ENCODE measurements at regions not wholly inside any gene's neighbourhood (a gene's known extent, or its start where the extent isn't known, plus 50 kb on each side); places are given as distances from the start of the nearest gene placed in this dataset.

DNA sequence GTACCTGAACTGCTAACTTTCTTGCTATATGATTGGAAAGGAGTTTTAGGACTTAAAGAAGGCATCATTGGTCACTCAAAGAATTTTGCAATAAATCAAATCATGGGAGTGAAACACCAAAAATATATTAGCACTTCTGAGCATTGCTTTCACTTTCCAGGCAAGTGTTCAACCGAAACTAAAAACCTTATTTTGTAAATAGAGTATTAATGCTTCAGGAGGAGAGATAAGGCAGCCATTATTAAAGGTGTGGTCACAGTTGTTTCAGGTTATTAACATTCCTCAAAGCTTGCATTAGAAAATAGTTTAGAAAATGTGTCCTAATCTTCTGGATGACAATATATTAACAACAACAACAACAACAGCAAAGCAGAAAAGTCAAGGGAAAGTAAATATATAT lies 92.3 kb upstream of the TLL1 start:
- ATAC-seq (replicated peaks in 1 of 2) (no peak), DNase-seq (no peak)
- Mint-ChIP-seq H3K27ac (no peak overlapping the region), H3K4me3 (no peak overlapping the region), H3K27me3 (ENCODE audit: low read depth) (no peaks in the 10 kb centered on the region), H3K4me1 (ENCODE audit: low read depth) (no peaks in the 10 kb centered on the region), H3K36me3 (ENCODE audit: insufficient read depth in 2 of 2) (no peaks in the 10 kb centered on the region), H3K9me3 (no peaks in the 10 kb centered on the region)

DNA sequence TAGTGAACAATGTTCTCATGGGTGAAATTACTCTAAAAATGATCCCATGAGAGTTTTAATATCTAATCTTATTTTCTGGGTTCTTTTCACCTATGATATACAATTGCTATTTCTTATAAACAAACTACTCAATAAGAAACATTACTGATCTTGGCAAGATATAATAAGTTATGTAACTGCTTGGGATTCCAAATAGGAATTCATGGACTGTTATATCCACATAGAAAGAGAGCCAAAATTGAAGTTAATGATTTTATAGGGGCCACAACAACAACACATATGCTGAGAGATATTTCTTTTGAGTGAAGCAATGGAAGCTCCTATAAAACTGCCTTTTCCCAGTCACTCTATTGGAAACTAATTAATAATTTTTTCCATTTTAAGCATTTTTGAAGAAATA lies 90.4 kb upstream of the TLL1 start:
- DNase-seq (no peak), ATAC-seq (replicated peaks in 1 of 2) (no peak)
- H3K27ac Mint-ChIP-seq = no peak overlapping the region
- no peaks in the 10 kb centered on the region for H3K9me3 Mint-ChIP-seq
- H3K4me1 Mint-ChIP-seq (ENCODE audit: low read depth) = no peaks in the 10 kb centered on the region
- H3K36me3 Mint-ChIP-seq (ENCODE audit: insufficient read depth in 2 of 2) = no peaks in the 10 kb centered on the region
- H3K4me3 Mint-ChIP-seq = no peak overlapping the region
- H3K27me3 Mint-ChIP-seq (ENCODE audit: low read depth) = no peaks in the 10 kb centered on the region

DNA sequence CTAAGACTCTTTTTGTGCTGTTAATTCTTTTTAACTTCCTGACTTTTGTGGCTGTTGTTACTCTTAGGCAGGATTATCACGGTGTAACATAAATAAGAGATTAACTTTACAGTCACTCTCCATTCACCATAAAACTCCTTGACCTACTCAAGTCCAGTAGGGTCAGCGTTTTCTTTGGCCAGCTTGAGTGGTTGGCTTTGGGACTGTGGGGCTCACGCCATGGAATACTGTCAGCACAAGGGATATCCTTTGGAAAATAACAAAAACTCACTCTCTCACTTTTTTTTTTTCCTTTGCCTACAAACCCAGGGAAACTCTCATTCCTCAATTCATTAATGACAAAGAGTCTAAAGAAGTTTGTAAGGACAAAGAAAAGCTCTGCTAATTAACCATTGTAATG lies 89.4 kb upstream of the TLL1 start:
- ATAC-seq (replicated peaks in 1 of 2) = no peak
- H3K27ac Mint-ChIP-seq = no peak overlapping the region

DNA sequence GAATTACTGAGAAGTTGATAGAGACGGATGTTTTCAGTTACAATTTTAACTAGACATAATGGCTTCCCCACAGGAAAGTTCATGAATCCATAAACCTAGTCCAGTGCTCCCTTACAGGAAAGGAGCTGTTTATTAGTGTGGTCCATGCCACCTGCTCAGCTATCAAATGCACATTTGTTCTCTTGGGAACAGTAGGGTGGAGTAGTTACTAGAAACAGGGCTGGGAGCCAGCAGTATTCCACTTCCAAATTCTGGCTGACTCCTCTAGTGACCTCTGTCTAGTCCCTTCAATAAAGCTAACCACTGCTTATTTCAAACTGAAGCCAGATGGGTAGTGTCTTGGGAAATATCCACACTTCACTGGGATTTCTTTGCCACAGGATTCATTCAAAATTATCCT lies 88.4 kb upstream of the TLL1 start:
- no peak for ATAC-seq (replicated peaks in 1 of 2)
- peaks cover 0 to 1% of the 10 kb centered on the region in 2 donors for H3K9me3 Mint-ChIP-seq
- H3K4me3 Mint-ChIP-seq = no peak overlapping the region
- H3K27me3 Mint-ChIP-seq (ENCODE audit: low read depth) = no peaks in the 10 kb centered on the region
- no peaks in the 10 kb centered on the region for H3K4me1 Mint-ChIP-seq (ENCODE audit: low read depth)
- DNase-seq = no peak
- H3K36me3 Mint-ChIP-seq (ENCODE audit: insufficient read depth in 2 of 2) = no peaks in the 10 kb centered on the region
- no peak overlapping the region for H3K27ac Mint-ChIP-seq

More for the DNA sequence above, 89.4 kb upstream of the TLL1 start:
- no peak overlapping the region for H3K4me3 Mint-ChIP-seq
- no peaks in the 10 kb centered on the region for H3K4me1 Mint-ChIP-seq (ENCODE audit: low read depth)
- no peaks in the 10 kb centered on the region for H3K27me3 Mint-ChIP-seq (ENCODE audit: low read depth)
- H3K9me3 Mint-ChIP-seq = no peaks in the 10 kb centered on the region
- H3K36me3 Mint-ChIP-seq (ENCODE audit: insufficient read depth in 2 of 2) = no peaks in the 10 kb centered on the region
- no peak for DNase-seq

DNA sequence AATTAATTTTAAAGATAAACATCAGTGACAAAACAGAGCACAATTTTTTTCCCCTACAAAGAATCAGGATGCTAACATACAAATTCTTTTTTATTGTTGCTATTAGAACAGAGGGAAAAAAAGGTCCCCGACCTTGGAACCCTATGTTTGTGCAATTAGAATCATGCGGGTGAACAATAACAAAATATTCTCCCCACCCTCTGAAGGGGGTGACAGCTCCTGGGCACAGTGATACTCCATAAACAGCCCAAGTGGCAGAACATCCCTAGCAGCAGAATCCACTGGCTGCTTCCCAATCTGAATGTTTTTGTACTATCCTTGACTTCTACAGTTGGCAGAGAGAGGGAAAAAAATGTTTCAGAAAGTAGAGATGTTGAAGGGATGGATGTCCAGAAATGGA lies 87.7 kb upstream of the TLL1 start:
- no peaks in the 10 kb centered on the region for H3K36me3 Mint-ChIP-seq (ENCODE audit: insufficient read depth in 2 of 2)
- no peaks in the 10 kb centered on the region for H3K27me3 Mint-ChIP-seq (ENCODE audit: low read depth)

DNA sequence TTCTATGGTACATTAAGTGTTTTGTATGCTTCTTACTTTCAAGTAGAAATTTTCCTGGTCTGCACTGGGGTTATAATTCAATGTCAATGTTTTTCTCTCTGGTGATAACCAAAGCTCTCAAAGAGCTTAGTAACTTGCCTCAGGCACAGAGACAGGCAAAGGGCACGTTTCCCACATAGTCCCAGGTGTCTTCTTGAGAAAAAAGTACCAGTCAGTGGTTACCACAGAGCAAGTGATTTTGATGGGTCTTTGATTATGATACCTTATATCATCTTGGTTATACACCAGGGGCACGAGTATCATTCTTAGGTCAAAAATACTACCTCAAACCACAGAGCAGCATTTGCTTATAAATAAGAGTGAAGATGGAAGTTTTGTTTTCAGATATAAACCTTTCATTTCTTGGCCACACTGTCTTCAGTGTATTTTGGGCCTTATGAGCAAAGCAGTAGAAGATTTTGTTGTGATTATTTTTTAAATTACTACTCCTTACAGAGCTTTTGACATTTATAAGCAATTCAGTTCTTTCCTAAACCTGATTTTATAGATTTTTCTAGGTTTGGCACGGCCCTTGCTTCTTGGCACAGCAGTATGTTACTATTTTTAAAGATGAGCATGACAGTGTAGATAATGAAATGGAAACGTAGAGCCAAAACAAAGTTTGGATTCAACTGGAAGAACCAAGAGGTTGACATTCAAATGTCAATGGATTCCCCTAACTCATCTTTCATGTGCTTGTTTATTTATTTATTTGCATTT lies 85.3 kb upstream of the TLL1 start:
- no peak for DNase-seq
- Mint-ChIP-seq H3K4me3 (no peak overlapping the region), H3K36me3 (ENCODE audit: insufficient read depth in 2 of 2) (no peaks in the 10 kb centered on the region), H3K4me1 (ENCODE audit: low read depth) (no peaks in the 10 kb centered on the region), H3K27me3 (ENCODE audit: low read depth) (no peaks in the 10 kb centered on the region), H3K9me3 (peaks cover 0 to 3% of the 10 kb centered on the region in 2 donors), H3K27ac (no peak overlapping the region)
- ATAC-seq (replicated peaks in 1 of 2) = no peak

More for the DNA sequence above, 87.7 kb upstream of the TLL1 start:
- Mint-ChIP-seq H3K27ac (no peak overlapping the region), H3K9me3 (peaks cover 0 to 1% of the 10 kb centered on the region in 2 donors), H3K4me1 (ENCODE audit: low read depth) (no peaks in the 10 kb centered on the region), H3K4me3 (no peak overlapping the region)
- ATAC-seq (replicated peaks in 1 of 2) (no peak), DNase-seq (no peak)

DNA sequence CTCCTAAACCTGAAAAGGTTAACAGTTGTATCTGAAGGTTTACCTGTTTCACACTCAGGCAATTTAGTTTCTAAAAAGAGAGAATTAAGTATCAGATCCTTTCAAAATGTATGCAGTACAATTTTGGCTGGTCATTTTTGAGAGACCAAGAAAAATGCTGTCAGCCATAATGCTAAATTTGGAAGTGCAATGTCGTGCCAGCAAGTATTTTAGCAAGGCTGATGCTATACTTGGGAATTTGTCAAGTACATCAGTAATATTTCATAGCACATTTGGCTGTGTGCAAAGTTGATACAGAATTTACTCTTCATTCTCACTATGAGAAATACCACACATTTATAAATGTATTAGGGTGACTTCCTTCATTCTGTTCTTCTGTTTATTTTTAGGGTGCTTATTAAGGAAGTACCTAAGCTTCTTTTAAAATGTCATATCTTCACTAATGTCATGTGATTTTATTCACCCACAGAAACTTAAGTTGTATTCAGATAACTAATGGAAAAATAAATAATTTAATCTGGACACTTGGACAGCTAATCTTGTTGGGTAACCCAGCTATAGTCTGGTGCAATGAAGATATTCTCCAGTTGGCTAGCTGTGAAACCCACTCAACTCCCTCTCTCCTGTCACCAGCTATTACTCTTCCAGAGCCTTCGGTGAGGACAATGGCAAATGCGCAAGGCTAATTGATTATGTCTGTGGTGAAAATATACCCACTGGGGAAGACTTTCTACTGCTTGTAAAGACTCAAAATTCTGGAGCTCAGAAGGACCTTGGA lies 84.2 kb upstream of the TLL1 start:
- no peak overlapping the region for H3K27ac Mint-ChIP-seq
- H3K4me3 Mint-ChIP-seq = no peak overlapping the region
- ATAC-seq (replicated peaks in 1 of 2) = no peak
- DNase-seq = no peak
- H3K36me3 Mint-ChIP-seq (ENCODE audit: insufficient read depth in 2 of 2) = no peaks in the 10 kb centered on the region
- H3K9me3 Mint-ChIP-seq = peaks cover 0 to 3% of the 10 kb centered on the region in 2 donors
- no peaks in the 10 kb centered on the region for H3K4me1 Mint-ChIP-seq (ENCODE audit: low read depth)
- no peaks in the 10 kb centered on the region for H3K27me3 Mint-ChIP-seq (ENCODE audit: low read depth)

DNA sequence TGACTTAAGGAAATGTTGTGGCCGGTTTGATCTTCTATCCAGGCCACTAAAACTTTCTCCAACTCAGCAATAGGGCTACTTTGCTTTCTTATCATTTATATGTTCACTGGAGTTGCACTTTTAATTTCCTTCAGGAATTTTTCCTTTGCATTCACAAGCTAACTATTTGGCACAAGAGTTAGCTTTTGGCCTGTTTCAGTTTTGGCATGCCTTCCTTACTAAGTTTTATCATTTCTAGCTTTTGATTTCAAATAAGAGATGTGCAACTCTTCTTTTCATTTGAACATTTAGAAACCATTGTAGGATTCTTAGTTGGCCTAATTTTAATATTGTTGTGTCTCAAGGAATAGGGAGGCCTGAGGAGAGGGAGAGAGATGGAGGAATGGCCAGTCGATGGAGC lies 79.8 kb upstream of the TLL1 start:
- no peak overlapping the region for H3K27ac Mint-ChIP-seq
- no peaks in the 10 kb centered on the region for H3K4me1 Mint-ChIP-seq (ENCODE audit: low read depth)
- no peak overlapping the region for H3K4me3 Mint-ChIP-seq
- peaks cover 2 to 10% of the 10 kb centered on the region in 2 donors for H3K9me3 Mint-ChIP-seq
- no peaks in the 10 kb centered on the region for H3K36me3 Mint-ChIP-seq (ENCODE audit: insufficient read depth in 2 of 2)
- no peaks in the 10 kb centered on the region for H3K27me3 Mint-ChIP-seq (ENCODE audit: low read depth)
- ATAC-seq (replicated peaks in 1 of 2) = no peak
- DNase-seq = no peak

DNA sequence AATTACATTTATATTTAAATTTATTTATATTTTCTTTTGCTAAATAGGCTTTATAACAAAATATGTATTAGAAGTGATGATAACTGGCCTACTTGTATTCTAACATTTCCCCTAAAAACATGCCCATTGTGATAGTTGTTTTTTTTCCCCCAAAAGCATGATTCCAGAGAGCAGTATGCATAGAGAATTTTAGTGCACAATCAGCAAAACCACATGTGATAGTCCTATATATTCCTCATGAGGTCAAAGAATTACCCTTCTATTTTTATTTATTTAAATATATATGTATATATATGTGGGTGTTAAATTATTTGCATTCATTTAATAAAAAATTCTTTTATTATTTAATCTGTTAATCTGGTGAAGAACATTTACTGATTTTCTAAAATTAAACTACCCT lies 78.2 kb upstream of the TLL1 start:
- H3K4me3 Mint-ChIP-seq = no peak overlapping the region
- no peak for ATAC-seq (replicated peaks in 1 of 2)
- H3K4me1 Mint-ChIP-seq (ENCODE audit: low read depth) = no peaks in the 10 kb centered on the region
- no peak for DNase-seq
- H3K36me3 Mint-ChIP-seq (ENCODE audit: insufficient read depth in 2 of 2) = no peaks in the 10 kb centered on the region
- H3K27me3 Mint-ChIP-seq (ENCODE audit: low read depth) = no peaks in the 10 kb centered on the region
- no peak overlapping the region for H3K27ac Mint-ChIP-seq
- H3K9me3 Mint-ChIP-seq = peaks cover 2 to 8% of the 10 kb centered on the region in 2 donors

DNA sequence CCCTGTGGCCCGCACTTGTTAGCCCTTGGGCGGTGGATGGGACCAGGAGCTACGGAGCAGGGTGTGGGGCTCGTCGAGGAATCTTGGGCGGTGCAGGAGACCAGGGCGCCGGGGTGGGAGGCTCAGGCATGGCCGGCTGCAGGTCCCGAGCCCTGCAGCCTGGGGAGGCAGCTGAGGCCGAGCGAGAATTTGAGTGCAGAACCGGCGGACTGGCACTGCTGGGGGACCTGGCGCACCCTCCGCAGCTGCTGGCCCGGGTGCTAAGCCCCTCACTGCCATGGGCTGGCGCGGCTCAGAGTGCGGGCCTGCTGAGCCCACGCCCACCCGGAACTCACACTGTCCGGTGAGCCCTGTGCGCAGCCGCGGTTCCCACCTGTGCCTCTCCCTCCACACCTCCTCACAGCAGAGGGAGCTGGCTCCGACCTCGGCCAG lies 73.6 kb upstream of the TLL1 start:
- no peak overlapping the region for H3K4me3 Mint-ChIP-seq
- no peak overlapping the region for H3K27ac Mint-ChIP-seq
- no peak for DNase-seq
- H3K9me3 Mint-ChIP-seq = peaks cover 2 to 6% of the 10 kb centered on the region in 2 donors
- H3K4me1 Mint-ChIP-seq (ENCODE audit: low read depth) = no peaks in the 10 kb centered on the region
- ATAC-seq (replicated peaks in 1 of 2) = no peak
- no peaks in the 10 kb centered on the region for H3K36me3 Mint-ChIP-seq (ENCODE audit: insufficient read depth in 2 of 2)
- no peaks in the 10 kb centered on the region for H3K27me3 Mint-ChIP-seq (ENCODE audit: low read depth)

DNA sequence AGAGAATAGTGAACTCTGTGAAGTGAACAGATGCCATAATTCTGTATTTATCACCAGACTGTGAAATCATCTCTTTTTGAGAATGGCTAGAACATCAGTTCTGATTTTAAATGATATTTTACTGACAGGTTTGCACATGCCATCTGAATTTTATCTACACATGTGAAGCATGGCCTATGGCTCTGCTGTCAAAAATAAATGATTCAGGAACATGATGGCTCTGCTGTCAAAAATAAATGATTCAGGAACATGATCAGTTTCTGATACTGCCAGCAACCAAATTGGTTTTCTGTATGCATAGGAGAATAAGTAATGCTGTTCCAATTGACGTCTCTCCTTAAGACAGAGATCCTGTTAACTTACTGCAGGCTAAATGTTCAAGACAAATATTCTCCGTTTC lies 70.6 kb upstream of the TLL1 start:
- Mint-ChIP-seq H3K9me3 (peaks cover 2% of the 10 kb centered on the region in 2 donors), H3K36me3 (ENCODE audit: insufficient read depth in 2 of 2) (no peaks in the 10 kb centered on the region), H3K27me3 (ENCODE audit: low read depth) (no peaks in the 10 kb centered on the region), H3K27ac (no peak overlapping the region), H3K4me3 (no peak overlapping the region), H3K4me1 (ENCODE audit: low read depth) (no peaks in the 10 kb centered on the region)
- no peak for DNase-seq
- ATAC-seq (replicated peaks in 1 of 2) = no peak

DNA sequence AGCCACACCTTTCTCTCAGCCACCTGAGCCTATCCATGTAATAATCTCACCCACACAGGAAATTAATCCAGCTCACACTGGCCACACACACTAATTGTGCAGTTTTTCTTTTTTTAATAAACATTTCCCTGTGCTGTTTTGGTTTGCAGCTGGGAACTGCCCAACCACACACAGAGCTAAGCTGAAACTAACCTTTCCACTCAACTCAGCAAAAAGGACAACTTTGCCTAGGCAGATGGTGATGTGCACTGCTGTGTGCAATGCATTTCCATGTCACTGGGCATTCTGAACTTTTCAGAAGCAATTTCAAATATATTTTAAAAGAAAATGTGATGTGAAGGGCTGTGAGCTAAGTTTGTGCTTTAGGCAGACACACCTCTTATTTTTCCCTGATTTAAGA lies 70.0 kb upstream of the TLL1 start:
- no peak for DNase-seq
- no peaks in the 10 kb centered on the region for H3K27me3 Mint-ChIP-seq (ENCODE audit: low read depth)
- H3K9me3 Mint-ChIP-seq = no peaks in the 10 kb centered on the region
- no peaks in the 10 kb centered on the region for H3K36me3 Mint-ChIP-seq (ENCODE audit: insufficient read depth in 2 of 2)
- no peak for ATAC-seq (replicated peaks in 1 of 2)
- H3K4me1 Mint-ChIP-seq (ENCODE audit: low read depth) = no peaks in the 10 kb centered on the region
- H3K27ac Mint-ChIP-seq = no peak overlapping the region
- no peak overlapping the region for H3K4me3 Mint-ChIP-seq

DNA sequence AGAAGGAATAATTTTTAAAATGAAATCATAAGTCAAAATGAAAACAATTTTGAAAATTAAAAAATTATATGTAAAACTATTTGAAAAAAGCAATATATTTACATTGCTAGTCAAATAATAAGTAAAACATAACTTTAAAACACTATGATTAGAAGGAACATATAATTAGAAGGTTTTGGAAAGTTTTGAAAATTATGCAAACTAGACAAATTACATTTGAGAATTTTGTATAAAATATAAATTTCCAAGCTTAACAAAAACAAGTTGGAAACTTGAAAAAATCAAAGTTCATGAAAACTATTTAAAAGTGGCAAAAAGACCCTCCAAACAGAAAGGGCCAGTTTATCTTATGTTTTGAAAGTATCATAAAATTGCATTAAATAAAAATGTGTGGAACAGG lies 67.6 kb upstream of the TLL1 start:
- H3K4me3 Mint-ChIP-seq = no peak overlapping the region
- no peak overlapping the region for H3K27ac Mint-ChIP-seq
- H3K4me1 Mint-ChIP-seq (ENCODE audit: low read depth) = no peaks in the 10 kb centered on the region
- H3K36me3 Mint-ChIP-seq (ENCODE audit: insufficient read depth in 2 of 2) = no peaks in the 10 kb centered on the region
- no peaks in the 10 kb centered on the region for H3K27me3 Mint-ChIP-seq (ENCODE audit: low read depth)
- H3K9me3 Mint-ChIP-seq = no peaks in the 10 kb centered on the region
- no peak for ATAC-seq (replicated peaks in 1 of 2)
- DNase-seq = no peak

DNA sequence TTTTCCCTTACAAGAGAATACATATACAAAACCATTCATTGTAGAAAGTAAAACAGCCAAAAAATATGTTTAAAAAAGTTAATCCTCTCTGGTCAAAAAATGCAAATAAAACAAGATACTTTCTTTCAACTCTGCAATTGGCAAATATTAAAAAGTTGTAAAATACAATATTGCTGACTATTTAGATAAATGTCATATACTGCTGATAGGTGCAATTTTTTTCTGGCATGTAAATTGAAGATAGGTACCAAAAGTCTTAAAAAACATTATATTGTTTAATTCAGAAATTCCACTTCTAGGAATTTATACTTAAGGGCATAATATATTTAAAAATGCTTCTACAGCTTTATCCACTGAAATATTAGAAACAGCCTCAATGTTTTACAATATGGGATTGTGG lies 66.4 kb upstream of the TLL1 start:
- Mint-ChIP-seq H3K36me3 (ENCODE audit: insufficient read depth in 2 of 2) (no peaks in the 10 kb centered on the region), H3K4me3 (no peak overlapping the region), H3K27me3 (ENCODE audit: low read depth) (no peaks in the 10 kb centered on the region), H3K4me1 (ENCODE audit: low read depth) (no peaks in the 10 kb centered on the region), H3K27ac (no peak overlapping the region), H3K9me3 (no peaks in the 10 kb centered on the region)
- DNase-seq (no peak), ATAC-seq (replicated peaks in 1 of 2) (no peak)

All from activated T-cell treated with anti-CD3 and anti-CD28 coated beads, Interleukin-2, amount 50 U/mL, for 72 hours (primary cell).